Spleen (tissue), 7 donors: ENCODE measurements at regions not wholly inside any gene's neighbourhood (a gene's known extent, or its start where the extent isn't known, plus 50 kb on each side); places are given as distances from the start of the nearest gene placed in this dataset.

Experiments used
- POLR2A ChIP-seq, 3 donors: fragments of 450-650 bp; IDR thresholded peaks; one replicate each; pipeline ENCODE4 v1.5.1; 2017; ENCODE audit warnings: antibody characterized with exemption in 3 of 3, mild to moderate bottlenecking in 1 of 3
- TF ChIP-seq, protein P1 (sequence below), 11 experiments: fragments of 200-600 bp in 7 of 11; fragments of 450-650 bp in 4 of 11; sonication (generic) in 4 of 11; IDR thresholded peaks in 8 of 11; conservative IDR thresholded peaks in 3 of 11; 1 replicate in 7 of 11; 2 replicates in 4 of 11; pipeline versions ENCODE4 v1.4.0 to v1.8.0; 2016 to 2021; ENCODE audit warnings: antibody characterized with exemption in 11 of 11, inconsistent platforms in 4 of 11, mild to moderate bottlenecking in 1 of 11
- donor health status: DM: no; HTN: no; CAD: no; lungs with moderate emphysema.
- donor health status: DM: no; HTN: no; CAD: no.
- donor health status: DM: no; HTN: no; CAD: no.

DNA sequence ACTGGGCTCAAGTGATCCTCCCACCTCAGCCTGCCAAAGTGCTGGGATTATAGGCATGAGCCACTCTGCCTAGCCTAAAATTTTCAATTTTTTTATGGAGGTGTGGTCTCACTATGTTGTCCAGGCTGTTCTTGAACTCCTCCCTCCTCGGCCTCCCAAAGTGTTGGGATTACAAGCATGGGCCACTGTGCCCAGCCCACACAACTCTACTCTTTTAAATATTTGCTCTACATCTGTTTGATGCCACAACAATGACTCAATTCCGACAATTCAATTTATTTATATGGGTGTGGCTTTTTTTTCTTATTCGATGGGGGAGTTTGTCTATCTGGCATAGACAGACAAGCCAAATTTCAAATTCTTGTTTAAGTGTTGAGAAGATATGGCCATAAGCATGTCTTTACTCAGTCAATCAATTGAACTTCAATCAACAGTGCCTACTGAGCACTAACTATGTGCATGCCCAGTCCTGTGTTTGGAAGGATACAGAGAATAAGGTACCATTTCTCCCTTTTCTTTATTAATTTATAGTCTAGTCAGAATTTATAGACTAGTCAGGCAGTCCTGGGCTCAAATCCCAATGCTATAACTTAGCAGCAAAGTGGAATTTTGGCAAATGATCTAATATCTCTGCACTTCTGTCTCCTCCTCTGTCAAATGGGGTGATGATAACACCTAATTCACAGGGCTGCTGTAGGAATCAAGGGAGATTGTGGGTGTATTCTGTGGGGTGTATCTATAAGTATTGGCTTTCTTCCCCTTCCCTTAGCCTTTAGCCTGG lies 54.6 kb upstream of the PIAS1 start:
- TF ChIP-seq, protein P1, sequence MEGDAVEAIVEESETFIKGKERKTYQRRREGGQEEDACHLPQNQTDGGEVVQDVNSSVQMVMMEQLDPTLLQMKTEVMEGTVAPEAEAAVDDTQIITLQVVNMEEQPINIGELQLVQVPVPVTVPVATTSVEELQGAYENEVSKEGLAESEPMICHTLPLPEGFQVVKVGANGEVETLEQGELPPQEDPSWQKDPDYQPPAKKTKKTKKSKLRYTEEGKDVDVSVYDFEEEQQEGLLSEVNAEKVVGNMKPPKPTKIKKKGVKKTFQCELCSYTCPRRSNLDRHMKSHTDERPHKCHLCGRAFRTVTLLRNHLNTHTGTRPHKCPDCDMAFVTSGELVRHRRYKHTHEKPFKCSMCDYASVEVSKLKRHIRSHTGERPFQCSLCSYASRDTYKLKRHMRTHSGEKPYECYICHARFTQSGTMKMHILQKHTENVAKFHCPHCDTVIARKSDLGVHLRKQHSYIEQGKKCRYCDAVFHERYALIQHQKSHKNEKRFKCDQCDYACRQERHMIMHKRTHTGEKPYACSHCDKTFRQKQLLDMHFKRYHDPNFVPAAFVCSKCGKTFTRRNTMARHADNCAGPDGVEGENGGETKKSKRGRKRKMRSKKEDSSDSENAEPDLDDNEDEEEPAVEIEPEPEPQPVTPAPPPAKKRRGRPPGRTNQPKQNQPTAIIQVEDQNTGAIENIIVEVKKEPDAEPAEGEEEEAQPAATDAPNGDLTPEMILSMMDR (IDR thresholded peaks at IDR 0.05 in 8 of 11, conservative IDR thresholded peaks at IDR 0.05 in 3 of 11) = no peak
- TF ChIP-seq POLR2A (IDR thresholded peaks at IDR 0.05) = no peak
